ENCODE measurements at regions not wholly inside any gene's neighbourhood (a gene's known extent, or its start where the extent isn't known, plus 50 kb on each side); places are given as distances from the start of the nearest gene placed in this dataset.

DNA sequence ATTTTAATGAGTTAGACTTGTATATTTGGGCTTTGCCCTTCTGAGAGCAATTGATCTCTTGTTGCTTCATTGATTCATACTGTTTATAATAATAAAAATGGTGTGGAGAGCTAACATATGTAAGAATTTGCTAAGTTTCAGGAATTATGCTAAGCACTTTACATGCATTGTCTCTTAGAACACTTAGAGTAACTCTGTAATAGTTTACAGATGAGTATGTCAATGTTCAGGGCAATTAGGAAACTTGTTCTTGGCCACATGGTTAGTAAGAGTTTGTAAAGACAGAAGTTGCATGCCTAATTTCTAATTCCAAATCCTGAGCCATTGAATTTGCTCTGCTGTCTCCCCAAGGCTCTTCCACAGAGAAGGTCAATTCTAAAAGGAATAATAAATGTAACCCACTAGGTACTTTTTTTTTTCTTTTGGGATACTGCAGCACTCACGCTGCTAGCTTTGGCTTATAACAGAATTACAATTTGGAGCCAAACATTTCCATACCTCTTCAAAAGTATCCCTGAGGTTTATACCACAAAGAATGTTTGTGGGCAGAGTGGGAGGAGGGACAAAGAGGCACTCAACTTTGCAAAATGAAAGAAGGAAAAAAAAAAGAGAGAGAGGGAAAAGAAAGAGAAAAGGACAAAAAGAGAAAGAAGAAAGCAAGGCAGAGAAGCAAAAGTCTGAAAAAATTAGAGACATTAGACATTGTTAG lies 232.4 kb downstream of the CALCRL start:
- TF ChIP-seq, protein P1, sequence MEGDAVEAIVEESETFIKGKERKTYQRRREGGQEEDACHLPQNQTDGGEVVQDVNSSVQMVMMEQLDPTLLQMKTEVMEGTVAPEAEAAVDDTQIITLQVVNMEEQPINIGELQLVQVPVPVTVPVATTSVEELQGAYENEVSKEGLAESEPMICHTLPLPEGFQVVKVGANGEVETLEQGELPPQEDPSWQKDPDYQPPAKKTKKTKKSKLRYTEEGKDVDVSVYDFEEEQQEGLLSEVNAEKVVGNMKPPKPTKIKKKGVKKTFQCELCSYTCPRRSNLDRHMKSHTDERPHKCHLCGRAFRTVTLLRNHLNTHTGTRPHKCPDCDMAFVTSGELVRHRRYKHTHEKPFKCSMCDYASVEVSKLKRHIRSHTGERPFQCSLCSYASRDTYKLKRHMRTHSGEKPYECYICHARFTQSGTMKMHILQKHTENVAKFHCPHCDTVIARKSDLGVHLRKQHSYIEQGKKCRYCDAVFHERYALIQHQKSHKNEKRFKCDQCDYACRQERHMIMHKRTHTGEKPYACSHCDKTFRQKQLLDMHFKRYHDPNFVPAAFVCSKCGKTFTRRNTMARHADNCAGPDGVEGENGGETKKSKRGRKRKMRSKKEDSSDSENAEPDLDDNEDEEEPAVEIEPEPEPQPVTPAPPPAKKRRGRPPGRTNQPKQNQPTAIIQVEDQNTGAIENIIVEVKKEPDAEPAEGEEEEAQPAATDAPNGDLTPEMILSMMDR (IDR thresholded peaks at IDR 0.05), result no peak
- no peak for TF ChIP-seq EZH2 (IDR thresholded peaks at IDR 0.05)

Measured in neural progenitor cell (in vitro differentiated cells).